ENCODE measurements at regions not wholly inside any gene's neighbourhood (a gene's known extent, or its start where the extent isn't known, plus 50 kb on each side); places are given as distances from the start of the nearest gene placed in this dataset.

- ATAC-seq (ENCODE audit: low FRiP score) (no peak), DNase-seq (no peak)
- Histone ChIP-seq H3K27ac (ENCODE audit: low read depth in 1 of 2, low read length in 2 of 2) (no peak overlapping the region), H3K27me3 (ENCODE audit: control insufficient read depth in 1 of 2, insufficient read depth in 2 of 2, low read length in 1 of 2) (no peaks in the 10 kb centered on the region), H3K4me3 (ENCODE audit: low read length in 2 of 2) (no peak overlapping the region), H3K4me1 (ENCODE audit: control insufficient read depth in 1 of 2, insufficient read depth in 2 of 2, low read length in 2 of 2) (no peaks in the 10 kb centered on the region), H3K9me3 (ENCODE audit: control insufficient read depth, low read length) (no peaks in the 10 kb centered on the region), H3K36me3 (ENCODE audit: control insufficient read depth in 1 of 2, insufficient read depth in 2 of 2, low read length in 1 of 2) (no peaks in the 10 kb centered on the region)
- intact Hi-C loops (cut with DNase I), result no loop called here
Measured at GRCh38 chr2:225865468-225865867, 466.0 kb downstream of the NYAP2 start.

DNA sequence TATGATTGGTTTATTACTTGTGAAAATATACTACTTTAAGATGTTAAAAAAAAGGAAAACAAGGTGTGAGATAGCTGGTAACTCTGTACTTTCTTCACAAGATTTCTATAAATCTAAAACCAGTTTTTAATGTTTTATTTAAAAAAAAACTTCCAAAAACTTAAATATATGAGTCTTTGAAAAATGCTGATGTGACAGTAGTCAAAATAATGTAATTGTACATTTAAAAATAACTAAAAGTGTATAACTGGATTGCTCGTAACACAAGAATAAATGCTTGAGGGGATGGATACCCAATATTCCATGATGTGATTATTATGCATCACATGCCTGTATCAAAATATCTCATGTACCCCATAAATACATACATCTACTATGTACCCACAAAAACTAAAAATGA is 464.9 kb downstream of the NYAP2 start:
- no peak for ATAC-seq (ENCODE audit: low FRiP score)

GRCh38 chr2:225842939-225843338 is 443.4 kb downstream of the NYAP2 start:
- Histone ChIP-seq H3K9me3 (ENCODE audit: control insufficient read depth, low read length) (no peaks in the 10 kb centered on the region), H3K36me3 (ENCODE audit: control insufficient read depth in 1 of 2, insufficient read depth in 2 of 2, low read length in 1 of 2) (no peaks in the 10 kb centered on the region), H3K4me1 (ENCODE audit: control insufficient read depth in 1 of 2, insufficient read depth in 2 of 2, low read length in 2 of 2) (no peaks in the 10 kb centered on the region), H3K4me3 (ENCODE audit: low read length in 2 of 2) (no peak overlapping the region), H3K27ac (ENCODE audit: low read depth in 1 of 2, low read length in 2 of 2) (no peak overlapping the region), H3K27me3 (ENCODE audit: control insufficient read depth in 1 of 2, insufficient read depth in 2 of 2, low read length in 1 of 2) (no peaks in the 10 kb centered on the region)
- 24 to 28% methylated on average over 1 of the region's 1 CpG for WGBS, 2 donors
- intact Hi-C loops (cut with DNase I), result no loop called here
- no peak for DNase-seq
- ATAC-seq (ENCODE audit: low FRiP score), result no peak

More for the DNA sequence above, 464.9 kb downstream of the NYAP2 start:
- WGBS, 2 donors, result 94 to 95% methylated on average over 1 of the region's 1 CpG
- Histone ChIP-seq H3K9me3 (ENCODE audit: control insufficient read depth, low read length) (no peaks in the 10 kb centered on the region), H3K27me3 (ENCODE audit: control insufficient read depth in 1 of 2, insufficient read depth in 2 of 2, low read length in 1 of 2) (no peaks in the 10 kb centered on the region), H3K27ac (ENCODE audit: low read depth in 1 of 2, low read length in 2 of 2) (no peak overlapping the region), H3K4me1 (ENCODE audit: control insufficient read depth in 1 of 2, insufficient read depth in 2 of 2, low read length in 2 of 2) (no peaks in the 10 kb centered on the region), H3K36me3 (ENCODE audit: control insufficient read depth in 1 of 2, insufficient read depth in 2 of 2, low read length in 1 of 2) (no peaks in the 10 kb centered on the region), H3K4me3 (ENCODE audit: low read length in 2 of 2) (no peak overlapping the region)
- intact Hi-C loops (cut with DNase I), result no loop called here
- no peak for DNase-seq

DNA sequence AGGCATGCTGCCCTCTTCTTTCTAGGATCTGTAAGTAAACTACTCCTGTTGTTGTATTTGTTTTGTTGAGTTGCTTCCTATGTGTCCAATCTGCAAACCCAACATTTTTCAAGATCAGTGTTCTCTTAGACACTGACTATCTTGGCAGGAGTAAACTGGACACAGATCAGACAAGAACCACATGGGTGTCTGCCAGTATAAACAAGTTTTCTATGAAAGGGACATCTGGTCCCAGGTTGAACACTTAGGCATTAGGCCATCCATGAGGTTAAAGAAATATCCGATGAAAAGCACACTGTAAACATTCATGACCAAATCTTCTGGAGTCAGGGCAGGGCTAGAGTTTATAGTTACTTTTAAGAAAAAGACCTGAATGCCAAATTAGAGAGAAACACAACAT is 441.8 kb downstream of the NYAP2 start:
- H3K9me3 ChIP-seq (ENCODE audit: control insufficient read depth, low read length), result no peaks in the 10 kb centered on the region
- H3K4me1 ChIP-seq (ENCODE audit: control insufficient read depth in 1 of 2, insufficient read depth in 2 of 2, low read length in 2 of 2), result no peaks in the 10 kb centered on the region
- no peak overlapping the region for H3K27ac ChIP-seq (ENCODE audit: low read depth in 1 of 2, low read length in 2 of 2)
- DNase-seq (no peak), ATAC-seq (ENCODE audit: low FRiP score) (no peak)
- no peaks in the 10 kb centered on the region for H3K36me3 ChIP-seq (ENCODE audit: control insufficient read depth in 1 of 2, insufficient read depth in 2 of 2, low read length in 1 of 2)
- intact Hi-C loops (cut with DNase I), result no loop called here
- 76 to 78% methylated on average over 1 of the region's 1 CpG for WGBS, 2 donors
- H3K27me3 ChIP-seq (ENCODE audit: control insufficient read depth in 1 of 2, insufficient read depth in 2 of 2, low read length in 1 of 2), result no peaks in the 10 kb centered on the region
- H3K4me3 ChIP-seq (ENCODE audit: low read length in 2 of 2), result no peak overlapping the region

DNA sequence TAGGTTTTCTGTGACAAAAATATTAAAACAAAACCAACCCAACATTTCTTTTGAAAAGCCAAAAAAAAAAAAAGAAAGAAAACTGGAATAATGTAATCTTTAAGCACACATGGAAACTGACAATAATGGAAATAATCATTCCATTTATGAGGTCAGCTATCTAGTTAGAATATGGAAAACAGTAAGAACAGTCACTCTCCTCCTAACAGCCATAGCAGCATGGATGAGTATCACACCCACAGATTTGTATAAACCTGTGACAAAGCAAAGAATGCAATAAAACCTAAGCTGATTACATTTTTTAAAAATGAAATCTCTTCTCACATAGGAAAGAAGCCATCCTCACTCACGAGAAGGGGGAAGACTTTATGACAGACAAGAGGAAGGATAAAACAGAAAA is 437.8 kb downstream of the NYAP2 start:
- WGBS, 2 donors, result 81 to 84% methylated on average over 1 of the region's 1 CpG
- no peak for ATAC-seq (ENCODE audit: low FRiP score)

GRCh38 chr2:225824748-225825449 is 425.4 kb downstream of the NYAP2 start:
- intact Hi-C loops (cut with DNase I), result no loop called here
- H3K27me3 ChIP-seq (ENCODE audit: control insufficient read depth in 1 of 2, insufficient read depth in 2 of 2, low read length in 1 of 2), result no peaks in the 10 kb centered on the region
- H3K4me3 ChIP-seq (ENCODE audit: low read length in 2 of 2), result no peak overlapping the region
- no peak for ATAC-seq (ENCODE audit: low FRiP score)
- no peaks in the 10 kb centered on the region for H3K36me3 ChIP-seq (ENCODE audit: control insufficient read depth in 1 of 2, insufficient read depth in 2 of 2, low read length in 1 of 2)
- WGBS, 2 donors, result 92% methylated on average over 11 of the region's 11 CpGs
- H3K4me1 ChIP-seq (ENCODE audit: control insufficient read depth in 1 of 2, insufficient read depth in 2 of 2, low read length in 2 of 2), result no peaks in the 10 kb centered on the region
- no peak overlapping the region for H3K27ac ChIP-seq (ENCODE audit: low read depth in 1 of 2, low read length in 2 of 2)
- DNase-seq, result no peak
- H3K9me3 ChIP-seq (ENCODE audit: control insufficient read depth, low read length), result no peaks in the 10 kb centered on the region

More for the DNA sequence above, 437.8 kb downstream of the NYAP2 start:
- DNase-seq, result no peak
- intact Hi-C loops (cut with DNase I), result no loop called here
- no peaks in the 10 kb centered on the region for H3K36me3 ChIP-seq (ENCODE audit: control insufficient read depth in 1 of 2, insufficient read depth in 2 of 2, low read length in 1 of 2)
- no peaks in the 10 kb centered on the region for H3K27me3 ChIP-seq (ENCODE audit: control insufficient read depth in 1 of 2, insufficient read depth in 2 of 2, low read length in 1 of 2)
- no peak overlapping the region for H3K27ac ChIP-seq (ENCODE audit: low read depth in 1 of 2, low read length in 2 of 2)
- H3K4me3 ChIP-seq (ENCODE audit: low read length in 2 of 2), result no peak overlapping the region
- H3K9me3 ChIP-seq (ENCODE audit: control insufficient read depth, low read length), result no peaks in the 10 kb centered on the region
- no peaks in the 10 kb centered on the region for H3K4me1 ChIP-seq (ENCODE audit: control insufficient read depth in 1 of 2, insufficient read depth in 2 of 2, low read length in 2 of 2)

GRCh38 chr2:225821351-225821750 is 421.8 kb downstream of the NYAP2 start:
- Histone ChIP-seq H3K4me3 (ENCODE audit: low read length in 2 of 2) (no peak overlapping the region), H3K36me3 (ENCODE audit: control insufficient read depth in 1 of 2, insufficient read depth in 2 of 2, low read length in 1 of 2) (no peaks in the 10 kb centered on the region), H3K4me1 (ENCODE audit: control insufficient read depth in 1 of 2, insufficient read depth in 2 of 2, low read length in 2 of 2) (no peaks in the 10 kb centered on the region), H3K9me3 (ENCODE audit: control insufficient read depth, low read length) (no peaks in the 10 kb centered on the region), H3K27ac (ENCODE audit: low read depth in 1 of 2, low read length in 2 of 2) (no peak overlapping the region), H3K27me3 (ENCODE audit: control insufficient read depth in 1 of 2, insufficient read depth in 2 of 2, low read length in 1 of 2) (no peaks in the 10 kb centered on the region)
- ATAC-seq (ENCODE audit: low FRiP score), result no peak
- intact Hi-C loops (cut with DNase I), result no loop called here
- WGBS, 2 donors, result 86 to 90% methylated on average over 2 of the region's 2 CpGs
- no peak for DNase-seq

DNA sequence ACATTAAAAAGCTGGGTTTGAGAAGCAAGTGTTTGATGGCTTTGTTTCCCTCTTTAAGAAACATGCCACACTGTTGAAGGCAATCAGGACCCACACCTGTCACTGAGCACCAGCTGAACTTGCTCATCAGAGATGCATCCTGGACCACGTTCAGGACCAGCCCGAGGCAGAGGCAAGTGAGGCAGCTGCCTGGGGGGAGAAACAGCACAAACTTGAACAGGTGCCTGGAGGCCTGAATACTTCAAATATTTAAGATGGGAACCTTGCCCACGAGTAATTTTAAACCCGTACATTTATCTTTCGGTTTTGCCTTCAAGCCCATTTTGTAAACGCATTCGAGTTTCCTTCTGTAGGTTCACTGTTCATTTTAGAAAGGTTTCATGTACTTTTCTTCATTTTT is 421.3 kb downstream of the NYAP2 start:
- WGBS, 2 donors, result 16 to 19% methylated on average over 7 of the region's 7 CpGs
- Histone ChIP-seq H3K9me3 (ENCODE audit: control insufficient read depth, low read length) (no peaks in the 10 kb centered on the region), H3K27ac (ENCODE audit: low read depth in 1 of 2, low read length in 2 of 2) (no peak overlapping the region), H3K4me1 (ENCODE audit: control insufficient read depth in 1 of 2, insufficient read depth in 2 of 2, low read length in 2 of 2) (no peaks in the 10 kb centered on the region), H3K27me3 (ENCODE audit: control insufficient read depth in 1 of 2, insufficient read depth in 2 of 2, low read length in 1 of 2) (no peaks in the 10 kb centered on the region), H3K36me3 (ENCODE audit: control insufficient read depth in 1 of 2, insufficient read depth in 2 of 2, low read length in 1 of 2) (no peaks in the 10 kb centered on the region), H3K4me3 (ENCODE audit: low read length in 2 of 2) (no peak overlapping the region)
- no peak for DNase-seq
- intact Hi-C loops (cut with DNase I), result no loop called here
- no peak for ATAC-seq (ENCODE audit: low FRiP score)

GRCh38 chr2:225814554-225814953 is 415.0 kb downstream of the NYAP2 start:
- Histone ChIP-seq H3K4me1 (ENCODE audit: control insufficient read depth in 1 of 2, insufficient read depth in 2 of 2, low read length in 2 of 2) (no peaks in the 10 kb centered on the region), H3K27ac (ENCODE audit: low read depth in 1 of 2, low read length in 2 of 2) (no peak overlapping the region), H3K4me3 (ENCODE audit: low read length in 2 of 2) (no peak overlapping the region), H3K27me3 (ENCODE audit: control insufficient read depth in 1 of 2, insufficient read depth in 2 of 2, low read length in 1 of 2) (no peaks in the 10 kb centered on the region), H3K9me3 (ENCODE audit: control insufficient read depth, low read length) (no peaks in the 10 kb centered on the region), H3K36me3 (ENCODE audit: control insufficient read depth in 1 of 2, insufficient read depth in 2 of 2, low read length in 1 of 2) (no peaks in the 10 kb centered on the region)
- no peak for ATAC-seq (ENCODE audit: low FRiP score)
- DNase-seq, result no peak
- intact Hi-C loops (cut with DNase I), result no loop called here
